ENCODE measurements at regions not wholly inside any gene's neighbourhood (a gene's known extent, or its start where the extent isn't known, plus 50 kb on each side); places are given as distances from the start of the nearest gene placed in this dataset.
A peak's percentile ranks its signal among the peaks of the same experiment; 100 is the strongest.
"Not testable (repeated sequence)": the region's sequence is repeated elsewhere in the genome, so short reads cannot be mapped to it uniquely, and the experiment has no call there.

DNA sequence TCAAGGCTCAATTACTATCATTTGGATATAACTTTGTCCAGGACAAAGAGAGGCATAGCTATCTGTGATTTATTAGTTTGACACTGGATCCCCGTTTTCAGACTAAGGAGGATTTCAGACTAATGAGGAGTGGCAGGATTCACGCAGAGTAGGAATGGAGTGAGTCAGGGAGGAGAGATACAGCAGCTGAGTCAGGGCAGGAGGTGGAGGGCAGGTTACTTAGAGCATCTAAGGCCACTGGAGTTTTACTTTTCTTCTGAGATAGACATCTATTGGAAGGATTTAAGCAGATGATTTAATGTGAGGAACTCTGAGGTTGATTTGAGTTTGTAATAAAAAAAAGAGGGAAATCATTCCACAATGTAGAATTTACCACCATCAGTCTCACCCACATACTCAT is 110.6 kb downstream of the RPIA start:
- not testable (repeated sequence) for DNase-seq

GRCh38 chr2:88807237-88807962 is 115.9 kb downstream of the RPIA start:
- no peak for TF ChIP-seq GATA1 (IDR thresholded peaks at IDR 0.05; ENCODE audit: low read depth, low read length)
- no peak for TF ChIP-seq POLR2A (IDR thresholded peaks at IDR 0.05; ENCODE audit: low read length)
- no peak for DNase-seq

DNA sequence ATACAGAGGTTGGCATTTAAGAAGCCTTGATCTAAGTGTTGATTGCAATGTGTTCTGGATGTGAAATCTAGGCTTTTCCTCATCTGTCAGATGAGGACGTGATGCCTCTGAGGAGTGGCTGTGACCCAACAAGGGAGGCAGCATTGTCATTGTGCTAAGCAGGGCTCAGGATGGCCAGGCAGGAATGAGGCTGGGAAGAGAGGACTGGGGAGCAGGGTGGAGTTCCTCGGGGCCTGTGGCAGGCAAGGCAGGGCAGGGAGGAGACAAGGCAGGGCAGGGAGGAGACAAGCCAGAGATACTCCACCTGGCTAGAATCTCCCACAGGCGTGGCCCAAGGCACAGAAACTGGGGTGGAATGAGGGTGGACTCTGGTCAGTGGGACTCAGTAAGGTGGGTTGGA is 116.6 kb downstream of the RPIA start:
- TF ChIP-seq GATA1 (IDR thresholded peaks at IDR 0.05; ENCODE audit: low read depth, low read length) (no peak), POLR2A (IDR thresholded peaks at IDR 0.05; ENCODE audit: low read length) (no peak)
- no peak for DNase-seq

DNA sequence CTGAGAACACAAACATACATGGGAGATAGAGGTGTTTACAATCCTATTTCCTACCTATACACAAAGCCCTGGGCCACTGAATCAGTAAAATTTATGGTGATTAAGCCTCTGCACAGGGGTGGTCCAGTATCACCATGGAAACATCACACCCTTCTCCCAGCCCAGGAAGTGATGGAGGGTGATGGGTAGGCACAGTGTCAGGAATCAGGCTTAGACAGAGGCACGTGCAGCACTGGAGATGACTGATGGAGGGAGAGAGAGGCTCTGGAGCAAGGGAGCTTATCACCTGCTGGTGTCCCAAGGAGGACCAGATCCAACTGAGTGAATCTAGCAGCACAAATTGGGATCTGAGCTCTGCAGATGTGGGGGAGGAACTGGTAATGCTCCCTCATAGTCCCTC is 117.2 kb downstream of the RPIA start:
- TF ChIP-seq GATA1 (IDR thresholded peaks at IDR 0.05; ENCODE audit: low read depth, low read length) (no peak), POLR2A (IDR thresholded peaks at IDR 0.05; ENCODE audit: low read length) (no peak)
- DNase-seq, result no peak

GRCh38 chr2:88809216-88809615 is 117.7 kb downstream of the RPIA start:
- no peak for TF ChIP-seq POLR2A (IDR thresholded peaks at IDR 0.05; ENCODE audit: low read length)
- TF ChIP-seq GATA1 (IDR thresholded peaks at IDR 0.05; ENCODE audit: low read depth, low read length), result no peak
- DNase-seq, result no peak

DNA sequence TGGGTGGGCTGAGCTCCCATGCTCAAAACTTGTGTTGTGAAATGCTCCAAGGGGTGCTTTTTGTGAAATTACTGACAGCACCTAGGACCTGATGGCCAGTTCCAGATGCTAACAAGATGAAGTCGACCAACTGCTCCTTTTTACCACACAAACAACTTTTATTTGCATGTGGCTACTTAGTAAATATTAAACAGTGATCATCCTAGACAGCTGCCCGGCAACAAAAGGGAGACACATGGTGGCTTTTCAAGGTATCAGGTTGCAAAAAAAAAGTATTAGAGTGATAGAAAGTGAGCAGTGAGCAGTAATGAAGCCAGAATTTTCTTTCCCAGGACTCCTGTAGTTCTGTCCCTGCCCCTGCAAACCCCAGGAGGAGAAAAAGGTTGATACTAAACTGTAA is 118.5 kb downstream of the RPIA start:
- no peak for TF ChIP-seq GATA1 (IDR thresholded peaks at IDR 0.05; ENCODE audit: low read depth, low read length)
- no peak for TF ChIP-seq POLR2A (IDR thresholded peaks at IDR 0.05; ENCODE audit: low read length)
- DNase-seq, result no peak

GRCh38 chr2:88810488-88810887 is 119.0 kb downstream of the RPIA start:
- DNase-seq, result no peak
- TF ChIP-seq POLR2A (IDR thresholded peaks at IDR 0.05; ENCODE audit: low read length) (no peak), GATA1 (IDR thresholded peaks at IDR 0.05; ENCODE audit: low read depth, low read length) (no peak)

GRCh38 chr2:88811233-88811632 is 119.8 kb downstream of the RPIA start:
- TF ChIP-seq POLR2A (IDR thresholded peaks at IDR 0.05; ENCODE audit: low read length) (no peak), GATA1 (IDR thresholded peaks at IDR 0.05; ENCODE audit: low read depth, low read length) (no peak)
- DNase-seq, result no peak

DNA sequence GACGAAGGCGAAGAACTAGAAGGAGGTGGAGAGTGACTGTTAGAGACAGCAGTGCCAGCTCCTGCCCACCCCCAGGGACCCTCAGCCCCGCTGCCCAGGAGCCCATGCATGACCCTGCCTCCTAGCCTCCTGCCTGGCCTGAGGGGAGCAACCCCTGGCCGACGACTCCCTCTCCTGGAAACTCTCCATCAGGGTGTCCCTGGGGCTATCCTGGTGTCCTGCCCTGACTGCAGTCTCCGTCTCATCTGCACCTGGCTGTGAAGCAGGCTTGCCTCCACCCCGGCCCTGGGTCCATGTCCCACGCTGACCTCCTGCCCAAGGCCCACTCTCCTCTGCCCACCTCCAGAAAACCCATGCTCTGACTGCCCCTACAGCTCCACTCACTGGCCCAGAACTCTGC is 120.2 kb downstream of the RPIA start:
- no peak for TF ChIP-seq POLR2A (IDR thresholded peaks at IDR 0.05; ENCODE audit: low read length)
- no peak for TF ChIP-seq GATA1 (IDR thresholded peaks at IDR 0.05; ENCODE audit: low read depth, low read length)

DNA sequence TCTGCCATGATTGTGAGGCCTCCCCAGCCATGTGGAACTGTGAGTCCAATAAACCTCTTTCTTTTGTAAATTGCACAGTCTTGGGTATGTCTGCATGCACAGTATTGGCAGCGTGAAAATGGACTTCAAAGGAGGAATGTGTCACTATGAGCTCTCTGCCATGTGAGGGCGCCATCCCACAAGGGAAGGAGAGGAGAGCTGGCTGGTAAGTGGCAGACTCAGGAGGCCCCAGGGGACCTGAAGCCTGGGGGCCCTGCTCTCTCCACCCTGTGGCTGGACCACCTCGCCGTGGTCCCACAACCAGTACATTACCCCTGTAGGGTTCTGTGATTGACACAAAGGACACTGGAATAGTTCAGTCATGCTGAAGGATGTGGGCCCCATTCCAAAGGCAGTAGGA is 122.1 kb downstream of the RPIA start:
- DNase-seq, result peak; percentile 3 to 5
- TF ChIP-seq POLR2A (IDR thresholded peaks at IDR 0.05; ENCODE audit: low read length) (no peak), GATA1 (IDR thresholded peaks at IDR 0.05; ENCODE audit: low read depth, low read length) (no peak)

More for the DNA sequence above, 120.2 kb downstream of the RPIA start:
- DNase-seq, result no peak

GRCh38 chr2:88815282-88815681 is 123.8 kb downstream of the RPIA start:
- TF ChIP-seq POLR2A (IDR thresholded peaks at IDR 0.05; ENCODE audit: low read length) (no peak), GATA1 (IDR thresholded peaks at IDR 0.05; ENCODE audit: low read depth, low read length) (no peak)

GRCh38 chr2:88815697-88816096 is 124.2 kb downstream of the RPIA start:
- TF ChIP-seq GATA1 (IDR thresholded peaks at IDR 0.05; ENCODE audit: low read depth, low read length) (no peak), POLR2A (IDR thresholded peaks at IDR 0.05; ENCODE audit: low read length) (no peak)
- no peak for DNase-seq

More at GRCh38 chr2:88815282-88815681, 123.8 kb downstream of the RPIA start:
- no peak for DNase-seq

GRCh38 chr2:88818381-88818780 is 126.9 kb downstream of the RPIA start:
- no peak for TF ChIP-seq GATA1 (IDR thresholded peaks at IDR 0.05; ENCODE audit: low read depth, low read length)
- no peak for TF ChIP-seq POLR2A (IDR thresholded peaks at IDR 0.05; ENCODE audit: low read length)
- no peak for DNase-seq

GRCh38 chr2:88824951-88825350 is 133.5 kb downstream of the RPIA start:
- TF ChIP-seq GATA1 (IDR thresholded peaks at IDR 0.05; ENCODE audit: low read depth, low read length), result no peak
- TF ChIP-seq POLR2A (IDR thresholded peaks at IDR 0.05; ENCODE audit: low read length), result no peak
- no peak for DNase-seq

DNA sequence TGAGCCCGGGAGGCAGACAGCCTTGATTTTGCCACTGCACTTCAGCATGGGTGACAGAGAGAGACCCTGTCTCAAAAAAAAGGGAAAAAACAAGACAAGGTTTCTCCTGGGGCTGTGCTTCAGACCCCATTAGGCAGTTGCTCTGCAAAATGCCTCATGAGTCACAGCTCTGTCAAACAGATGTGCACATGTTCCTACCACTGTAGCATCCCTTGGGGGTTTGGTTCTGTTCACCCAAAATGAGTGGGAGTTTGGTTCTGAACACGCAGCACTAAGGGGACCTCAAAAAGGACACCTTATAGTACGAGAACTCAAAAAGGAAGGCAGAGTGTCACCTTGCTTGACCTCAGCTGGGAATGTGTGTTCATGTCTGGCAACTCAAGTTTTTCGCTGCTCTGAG is 134.9 kb downstream of the RPIA start:
- DNase-seq, result no peak
- TF ChIP-seq GATA1 (IDR thresholded peaks at IDR 0.05; ENCODE audit: low read depth, low read length) (no peak), POLR2A (IDR thresholded peaks at IDR 0.05; ENCODE audit: low read length) (no peak)

DNA sequence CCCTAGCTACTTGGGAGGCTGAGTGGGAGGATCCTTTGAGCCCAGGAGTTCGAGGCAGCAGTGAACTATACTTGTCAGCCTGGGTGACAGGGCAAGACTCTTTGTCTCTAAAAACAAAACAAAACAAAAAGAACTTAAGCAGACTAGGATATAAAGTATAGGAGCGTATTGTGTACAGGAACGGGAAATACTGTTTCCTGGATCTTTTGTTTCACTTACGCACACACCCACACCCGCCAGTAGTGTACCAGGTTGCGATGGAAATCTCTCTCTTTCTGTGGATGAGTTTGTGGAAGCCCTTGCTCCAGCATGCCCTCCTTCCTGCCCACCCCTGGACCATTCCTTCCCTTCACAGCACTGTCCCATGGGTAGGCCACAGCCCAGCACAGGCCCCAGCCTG is 136.3 kb downstream of the RPIA start:
- TF ChIP-seq POLR2A (IDR thresholded peaks at IDR 0.05; ENCODE audit: low read length) (no peak), GATA1 (IDR thresholded peaks at IDR 0.05; ENCODE audit: low read depth, low read length) (no peak)
- no peak for DNase-seq
